ENCODE measurements at regions not wholly inside any gene's neighbourhood (a gene's known extent, or its start where the extent isn't known, plus 50 kb on each side); places are given as distances from the start of the nearest gene placed in this dataset.

DNA sequence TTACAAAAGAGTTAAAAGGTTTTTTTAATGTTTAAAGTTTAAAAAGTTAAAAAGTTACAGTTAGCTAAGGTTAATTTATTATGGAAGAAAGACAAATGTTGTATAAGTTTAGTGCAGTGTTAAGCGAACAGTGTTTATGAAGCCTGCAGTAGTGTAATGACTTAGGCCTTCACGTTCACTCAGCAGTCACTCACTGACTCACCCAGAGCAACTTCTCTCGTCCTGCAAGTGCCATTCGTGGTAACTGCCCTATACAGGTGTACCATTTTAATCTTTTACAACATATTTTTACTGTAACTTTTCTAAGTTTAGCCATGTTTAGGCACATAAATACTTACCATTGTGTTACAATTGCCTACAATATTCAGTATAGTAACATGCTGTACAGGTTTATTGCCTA is 398.2 kb upstream of the NBEA start:
- no peak for DNase-seq (ENCODE audit: low read depth)
- no peak overlapping the region for H3K4me3 ChIP-seq (ENCODE audit: low read depth, low read length)

DNA sequence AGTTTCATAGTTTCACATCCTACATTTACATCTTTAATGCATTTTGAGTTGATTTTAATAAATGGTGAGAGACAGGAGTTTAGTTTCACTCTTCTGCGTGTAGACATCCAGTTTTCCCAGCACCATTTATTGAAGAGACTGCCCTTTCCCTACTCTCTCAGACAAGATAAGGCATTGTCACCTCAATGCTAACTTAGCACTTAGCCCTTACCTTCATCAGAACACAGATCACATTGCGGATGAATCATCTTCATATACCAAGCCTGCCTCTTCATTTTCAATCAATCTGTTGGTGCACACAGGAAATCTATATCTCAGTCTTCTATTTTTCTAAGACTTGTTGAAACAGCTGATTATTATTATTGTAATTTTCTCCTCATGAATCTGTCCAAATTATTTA is 396.6 kb upstream of the NBEA start:
- no peak for DNase-seq (ENCODE audit: low read depth)
- H3K4me3 ChIP-seq (ENCODE audit: low read depth, low read length), result no peak overlapping the region

DNA sequence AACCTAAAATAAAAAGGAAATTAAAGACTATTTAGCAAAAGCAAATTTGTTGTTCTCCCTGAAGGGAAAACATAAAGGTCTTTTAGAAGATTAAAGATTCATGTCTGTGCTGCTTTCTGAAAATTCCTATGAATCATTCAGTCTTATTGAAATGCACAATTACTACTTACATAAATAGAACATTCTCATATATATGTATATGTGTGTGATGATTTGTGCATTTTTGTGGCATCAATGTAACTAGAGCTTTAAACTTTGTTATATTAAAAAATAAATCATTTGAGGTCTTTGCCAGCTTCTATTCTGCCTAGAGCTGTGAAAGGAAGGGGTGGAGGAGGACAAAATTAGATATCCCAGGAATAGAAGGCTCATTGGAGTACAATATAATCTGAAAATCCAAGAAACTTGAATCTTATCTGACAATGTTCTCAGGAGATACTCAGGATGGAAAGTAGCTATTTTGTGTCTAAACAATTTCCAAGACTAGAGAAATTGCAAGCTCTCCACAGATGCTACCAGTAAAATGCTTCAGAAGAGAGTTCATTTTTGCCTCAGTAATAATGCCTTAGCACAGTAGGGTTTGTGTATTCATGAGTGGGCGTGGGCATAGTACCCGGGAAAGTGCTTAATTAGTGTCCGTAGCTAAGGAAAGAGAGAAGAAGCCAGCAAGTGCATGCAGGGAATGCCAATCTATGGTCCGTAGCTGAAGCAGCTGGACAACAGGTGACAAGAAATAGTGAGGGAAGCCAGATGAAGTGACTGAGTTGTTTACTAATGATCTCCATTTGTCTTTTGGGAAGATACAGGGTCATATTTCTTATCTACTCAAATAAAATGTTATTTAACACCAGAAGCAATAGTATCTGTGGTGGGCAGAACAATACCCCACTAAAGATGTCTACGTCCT is 395.5 kb upstream of the NBEA start:
- no peak overlapping the region for H3K4me3 ChIP-seq (ENCODE audit: low read depth, low read length)
- DNase-seq (ENCODE audit: low read depth), result no peak

DNA sequence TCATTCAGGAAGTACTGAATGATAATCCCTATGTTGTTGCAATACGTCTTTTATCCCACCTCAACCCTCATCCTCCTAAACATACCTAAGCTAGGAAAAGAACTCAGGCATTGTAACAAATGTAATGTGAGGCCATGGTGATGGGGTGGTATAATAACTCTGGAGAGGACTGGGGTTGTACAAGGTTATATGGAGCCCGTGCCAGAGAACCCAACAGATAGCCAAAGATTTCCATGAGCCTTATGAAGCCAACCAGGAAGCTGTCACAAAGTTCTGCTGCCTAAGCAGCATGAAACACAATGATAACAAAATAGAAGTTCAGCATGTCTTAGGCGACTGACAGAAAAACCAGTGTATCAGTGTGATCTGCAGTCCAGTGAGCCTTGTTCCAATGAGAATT is 394.1 kb upstream of the NBEA start:
- no peak overlapping the region for H3K4me3 ChIP-seq (ENCODE audit: low read depth, low read length)
- DNase-seq (ENCODE audit: low read depth), result no peak

DNA sequence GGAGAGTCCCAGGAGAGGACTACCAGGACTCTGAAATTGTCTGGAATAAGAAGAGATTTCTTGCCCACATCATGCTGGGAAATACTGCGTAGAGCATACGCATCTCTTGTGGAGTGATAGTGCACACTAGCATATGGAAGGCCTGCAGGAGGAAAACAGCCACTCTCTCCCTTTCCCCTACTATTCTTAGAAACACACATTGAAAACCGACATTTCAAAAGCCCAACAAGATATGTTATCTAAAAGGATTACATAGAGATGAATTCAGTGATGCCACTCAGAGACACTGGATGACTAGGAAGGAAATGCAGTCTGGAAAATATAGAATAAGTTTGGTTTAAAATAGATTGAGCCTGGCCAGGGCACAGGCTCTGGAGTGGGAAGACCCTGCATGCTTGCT is 388.7 kb upstream of the NBEA start:
- no peak overlapping the region for H3K4me3 ChIP-seq (ENCODE audit: low read depth, low read length)
- DNase-seq (ENCODE audit: low read depth), result no peak

DNA sequence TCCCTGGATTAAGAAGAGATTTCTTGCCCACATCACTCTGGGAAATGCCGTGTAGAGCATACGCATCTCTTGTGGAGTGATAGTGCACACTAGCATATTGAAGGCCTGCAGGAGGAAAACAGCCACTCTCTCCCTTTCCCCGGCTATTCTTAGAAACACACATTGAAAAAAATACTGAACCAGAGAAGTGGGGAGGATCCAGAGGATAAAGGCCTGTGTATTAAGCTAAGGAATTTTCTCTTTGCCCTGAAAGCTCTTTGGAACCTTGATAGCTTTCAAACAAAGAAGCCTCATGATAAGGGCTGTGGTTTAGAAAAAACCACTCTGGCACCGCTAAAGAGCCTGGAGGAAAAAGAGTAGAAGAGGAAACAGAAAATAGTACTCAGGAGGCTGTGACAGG is 386.1 kb upstream of the NBEA start:
- no peak overlapping the region for H3K4me3 ChIP-seq (ENCODE audit: low read depth, low read length)
- DNase-seq (ENCODE audit: low read depth), result no peak

DNA sequence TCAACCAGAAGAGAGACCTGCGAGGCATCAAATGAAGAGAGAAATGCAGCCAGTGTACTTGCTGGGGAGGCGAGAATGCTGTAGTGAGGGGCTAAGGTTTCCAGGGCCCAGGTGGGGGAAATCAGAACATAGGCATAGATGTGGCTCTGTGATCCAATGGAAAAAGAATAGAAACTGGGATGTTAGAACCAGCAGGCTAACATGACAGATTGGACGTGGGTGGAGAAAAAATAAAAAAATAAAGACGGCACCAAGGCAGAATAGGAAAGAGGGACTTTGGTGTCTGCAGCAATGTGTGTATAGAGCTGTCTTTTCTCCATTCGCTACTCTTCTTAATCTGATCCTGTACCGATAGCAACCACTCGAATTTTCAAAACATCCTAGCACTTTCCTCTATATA is 381.0 kb upstream of the NBEA start:
- DNase-seq (ENCODE audit: low read depth), result no peak
- no peak overlapping the region for H3K4me3 ChIP-seq (ENCODE audit: low read depth, low read length)

DNA sequence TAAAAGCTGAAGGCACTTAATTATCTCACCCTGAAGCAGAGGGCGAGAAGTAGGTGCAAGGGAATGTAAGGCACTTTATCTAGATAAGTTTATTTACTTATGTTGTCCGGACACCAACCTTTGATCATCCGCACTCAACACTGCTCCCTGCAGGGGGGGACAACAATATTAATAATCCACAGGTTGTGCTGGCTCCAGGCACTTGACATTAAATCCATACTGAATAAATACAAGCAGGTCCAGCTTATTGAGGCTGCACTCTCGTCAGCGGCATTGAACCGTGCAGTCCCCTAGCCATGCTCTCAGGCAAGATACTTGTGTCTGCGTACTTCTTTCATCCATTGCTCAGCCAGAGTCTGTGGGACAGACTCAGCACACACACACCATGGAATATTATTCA is 374.5 kb upstream of the NBEA start:
- no peak for DNase-seq (ENCODE audit: low read depth)
- no peak overlapping the region for H3K4me3 ChIP-seq (ENCODE audit: low read depth, low read length)

DNA sequence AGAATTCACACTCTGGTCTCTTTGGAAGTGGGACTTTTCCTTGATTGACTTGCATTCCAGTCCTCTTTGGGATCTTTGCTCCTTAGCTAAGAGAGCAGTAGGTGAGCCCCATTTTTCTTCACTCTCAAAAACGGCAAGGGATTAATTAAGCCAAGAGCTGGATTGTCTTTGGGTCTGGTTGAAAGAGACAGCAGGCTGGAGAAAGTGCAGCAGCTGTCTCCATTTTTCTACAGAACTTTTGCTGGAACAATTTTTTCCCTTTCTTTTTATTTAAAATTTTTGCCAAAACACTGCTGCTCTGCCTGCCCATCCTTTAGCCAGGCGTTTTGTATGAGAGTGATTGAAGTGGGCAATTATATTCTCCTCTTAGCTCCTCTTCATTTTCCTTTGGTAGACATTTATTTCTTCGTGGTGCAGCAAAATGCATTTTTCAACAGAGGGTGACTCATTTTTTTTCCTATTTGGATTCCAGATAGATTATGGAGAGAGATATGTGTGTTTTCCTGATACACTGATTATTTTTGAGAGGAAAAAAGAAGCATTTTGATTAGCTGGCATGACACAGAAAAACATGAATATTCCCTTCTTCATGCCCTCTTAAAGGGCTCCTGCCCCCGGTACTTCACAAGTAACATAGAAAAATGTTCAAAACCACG is 371.2 kb upstream of the NBEA start:
- H3K4me3 ChIP-seq (ENCODE audit: low read depth, low read length), result no peak overlapping the region
- no peak for DNase-seq (ENCODE audit: low read depth)

DNA sequence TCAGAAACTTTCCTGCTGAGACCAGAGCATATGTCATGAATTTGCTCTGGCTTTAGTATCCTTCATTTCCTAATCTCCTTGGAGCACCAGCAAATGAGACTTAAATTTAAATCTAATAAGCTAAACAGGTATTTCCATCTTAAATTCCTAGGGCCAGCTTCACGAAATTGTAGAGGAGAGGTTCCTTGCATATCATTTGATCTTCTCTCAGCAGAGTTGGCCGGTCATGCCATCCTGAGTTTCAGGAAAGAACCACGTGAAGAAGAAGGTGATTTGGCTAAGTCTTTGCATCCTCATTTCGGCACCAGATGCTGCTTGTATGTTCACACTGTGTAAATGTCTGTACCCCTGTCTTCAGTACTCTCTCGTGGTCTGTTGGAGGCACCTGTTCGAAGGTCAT is 370.4 kb upstream of the NBEA start:
- no peak for DNase-seq (ENCODE audit: low read depth)
- H3K4me3 ChIP-seq (ENCODE audit: low read depth, low read length), result no peak overlapping the region

DNA sequence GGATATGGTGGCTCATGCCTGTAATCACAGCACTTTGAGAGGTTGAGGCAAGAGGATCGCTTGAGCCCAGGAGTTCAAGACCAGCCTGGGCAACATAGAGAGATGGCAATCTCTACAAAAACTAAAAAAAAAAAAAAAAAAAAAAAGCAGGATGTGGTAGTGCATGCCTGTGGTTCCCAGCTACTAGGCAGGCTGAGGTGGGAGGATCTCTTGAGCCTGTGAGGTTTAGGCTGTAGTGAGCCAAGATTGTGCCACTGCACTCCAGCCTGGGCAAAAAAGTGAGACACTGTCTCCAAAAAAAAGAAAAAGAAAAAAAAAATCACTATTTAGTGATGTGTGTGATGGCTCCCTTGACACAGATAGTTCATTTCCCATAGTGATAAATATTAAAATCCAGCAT is 365.0 kb upstream of the NBEA start:
- H3K4me3 ChIP-seq (ENCODE audit: low read depth, low read length), result no peak overlapping the region
- DNase-seq (ENCODE audit: low read depth), result no peak

DNA sequence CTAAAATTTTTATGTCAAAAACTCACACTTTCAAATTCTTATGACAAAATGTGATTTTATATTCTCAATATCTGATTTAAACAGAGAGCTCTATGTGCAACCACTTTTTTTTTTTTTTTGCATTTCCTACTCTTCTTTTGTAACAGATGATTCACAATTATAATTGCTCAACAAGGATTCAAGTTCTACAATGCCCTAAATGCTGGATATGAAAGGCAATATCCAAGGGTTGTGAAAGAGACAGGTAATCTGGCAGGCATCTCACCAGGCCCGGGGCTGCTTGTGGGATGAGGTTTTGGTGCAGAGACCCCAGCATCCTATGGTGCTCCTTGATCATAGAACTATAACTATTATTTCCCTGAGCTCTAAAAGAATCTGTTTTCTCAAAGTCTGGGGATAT is 363.6 kb upstream of the NBEA start:
- H3K4me3 ChIP-seq (ENCODE audit: low read depth, low read length), result no peak overlapping the region
- DNase-seq (ENCODE audit: low read depth), result no peak

DNA sequence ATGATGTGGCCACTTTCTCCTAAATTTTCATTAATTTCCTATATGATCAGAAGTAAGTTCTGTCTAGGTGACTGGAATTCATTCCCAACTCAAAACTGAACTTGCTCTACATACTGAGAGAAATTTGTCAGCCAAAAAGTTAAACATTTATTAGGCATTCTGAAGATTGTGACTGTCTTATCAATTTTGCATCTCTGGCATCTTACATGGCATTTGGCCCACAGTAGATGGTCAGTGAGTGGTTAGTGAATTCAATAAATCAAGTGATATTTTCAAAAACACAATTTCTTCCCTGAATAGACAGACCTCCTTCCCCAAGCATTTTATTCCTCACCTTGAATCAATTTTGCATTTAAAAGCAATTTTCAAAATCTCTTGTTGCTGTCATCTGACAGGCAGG is 363.2 kb upstream of the NBEA start:
- DNase-seq (ENCODE audit: low read depth), result no peak
- H3K4me3 ChIP-seq (ENCODE audit: low read depth, low read length), result no peak overlapping the region

DNA sequence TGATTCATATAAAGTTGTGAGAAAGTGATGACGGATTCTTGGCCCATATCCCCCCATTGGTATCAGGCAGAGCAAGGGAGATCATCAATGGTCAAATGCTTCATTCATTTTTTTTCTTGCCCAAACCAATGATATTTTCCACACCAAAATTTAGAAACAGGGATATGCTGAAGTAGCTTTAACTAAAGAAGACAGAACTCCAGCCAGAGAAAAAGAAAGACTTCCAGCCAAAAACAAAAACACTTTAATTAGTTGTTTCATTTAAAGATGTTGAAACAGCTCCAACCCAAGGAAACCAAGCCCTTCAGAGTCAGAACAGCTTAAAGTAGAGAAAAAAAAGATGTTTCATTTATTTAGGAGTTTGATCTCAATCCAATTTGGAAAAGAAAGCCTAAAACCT is 358.9 kb upstream of the NBEA start:
- DNase-seq (ENCODE audit: low read depth), result no peak
- no peak overlapping the region for H3K4me3 ChIP-seq (ENCODE audit: low read depth, low read length)

DNA sequence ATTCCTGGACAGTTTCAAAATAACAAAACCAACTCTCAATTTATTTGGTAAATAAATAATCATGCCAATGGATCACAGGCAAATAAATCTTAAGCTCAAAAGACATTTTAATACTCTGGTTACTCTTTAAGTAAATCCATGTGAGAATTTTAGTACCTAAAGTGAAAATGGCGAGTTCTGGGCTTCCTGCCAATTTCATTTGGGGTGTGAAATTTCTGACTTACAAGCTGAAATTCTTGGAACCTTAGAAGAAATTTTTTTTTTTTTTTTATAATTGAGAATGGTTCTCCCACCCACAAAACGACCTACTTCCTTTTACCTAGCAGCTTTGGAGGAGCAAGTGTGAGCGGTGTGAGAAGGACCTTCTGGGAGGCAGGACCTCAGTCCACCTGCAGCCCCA is 354.5 kb upstream of the NBEA start:
- DNase-seq (ENCODE audit: low read depth), result no peak
- H3K4me3 ChIP-seq (ENCODE audit: low read depth, low read length), result no peak overlapping the region

DNA sequence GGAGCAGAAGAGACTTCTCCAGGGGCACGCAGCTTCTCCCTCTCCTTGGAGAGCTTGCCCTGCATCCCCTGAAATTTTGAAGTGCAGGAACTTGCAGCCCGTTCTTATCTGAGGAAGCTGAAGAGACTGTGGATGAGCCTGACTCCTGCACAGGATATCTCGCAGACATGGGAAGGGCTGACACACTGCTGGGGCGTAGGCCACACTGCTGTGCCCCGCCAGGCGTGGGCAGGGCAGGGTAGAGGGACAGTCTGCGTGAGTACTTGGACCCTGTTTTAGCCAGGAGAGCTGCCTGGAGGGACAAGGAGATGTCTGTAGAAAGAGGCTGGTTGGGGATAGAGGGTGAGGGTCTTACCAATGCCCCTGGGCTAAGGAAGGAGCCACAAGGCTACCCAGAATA is 353.7 kb upstream of the NBEA start:
- no peak overlapping the region for H3K4me3 ChIP-seq (ENCODE audit: low read depth, low read length)
- no peak for DNase-seq (ENCODE audit: low read depth)

DNA sequence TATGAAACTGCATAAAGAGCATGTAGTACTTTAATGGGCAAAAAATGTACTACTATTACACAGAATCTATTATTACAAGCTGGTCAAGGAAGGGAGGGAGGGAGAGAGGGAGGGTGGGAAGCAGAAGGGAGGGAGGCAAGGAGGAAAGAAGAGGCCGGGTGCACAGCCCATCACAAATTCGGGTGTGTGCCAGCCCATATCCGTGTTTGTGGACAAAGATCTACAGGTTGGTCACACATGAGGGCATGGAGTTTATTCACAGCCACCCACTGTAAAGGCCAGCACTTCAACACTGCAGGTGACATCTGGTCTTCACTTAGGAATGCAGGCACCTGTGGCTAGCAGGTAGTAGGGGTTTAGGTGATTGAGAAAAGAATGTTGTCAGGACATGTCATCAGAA is 352.5 kb upstream of the NBEA start:
- DNase-seq (ENCODE audit: low read depth), result no peak
- no peak overlapping the region for H3K4me3 ChIP-seq (ENCODE audit: low read depth, low read length)

DNA sequence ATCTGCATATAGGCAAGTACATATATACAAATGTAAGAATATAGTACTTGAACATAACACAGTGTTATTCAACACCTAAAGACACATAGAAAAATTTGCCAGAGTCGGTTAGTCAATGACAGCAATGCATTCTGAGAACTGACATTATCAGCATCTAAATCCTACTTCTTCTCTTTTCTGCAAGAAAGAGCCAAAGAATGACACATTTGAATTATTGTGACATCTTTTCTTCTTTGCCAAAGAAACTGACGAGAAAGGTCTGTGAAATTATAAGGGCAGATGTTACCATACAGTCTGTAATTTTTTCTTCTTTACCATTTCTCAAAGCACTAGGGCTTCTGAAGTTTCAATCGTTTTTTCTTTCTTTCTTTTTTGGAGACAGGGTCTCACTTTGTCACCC is 350.9 kb upstream of the NBEA start:
- DNase-seq (ENCODE audit: low read depth), result no peak
- no peak overlapping the region for H3K4me3 ChIP-seq (ENCODE audit: low read depth, low read length)

DNA sequence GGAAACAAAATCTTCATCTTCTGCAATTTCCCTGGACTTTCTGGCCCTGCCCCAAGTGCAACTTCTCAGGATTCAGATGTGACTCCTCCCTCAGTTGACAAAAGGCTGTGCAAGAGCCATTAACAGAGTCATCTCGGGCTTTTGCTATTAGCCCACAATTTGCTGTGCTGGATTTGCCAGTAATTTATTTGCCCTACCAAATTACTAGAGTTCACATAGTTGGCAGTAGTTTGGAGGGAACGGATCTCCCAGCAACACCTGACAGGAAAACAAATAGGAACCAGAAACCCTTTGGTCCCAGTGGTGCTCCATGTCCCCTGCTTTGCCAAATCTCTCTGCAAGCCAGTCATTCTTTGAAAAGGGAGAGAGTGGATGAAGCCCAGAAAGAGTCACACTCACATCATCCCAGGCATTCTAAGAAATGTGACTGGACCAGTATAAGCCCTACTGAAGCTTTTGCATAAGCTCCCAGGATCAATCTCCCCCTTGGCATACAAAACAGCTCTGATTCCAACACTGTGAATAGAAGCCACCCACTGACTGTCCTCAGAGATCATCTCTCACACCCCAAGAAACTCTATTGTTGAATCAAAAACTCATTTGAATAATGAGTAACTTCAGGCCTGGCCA is 350.1 kb upstream of the NBEA start:
- no peak for DNase-seq (ENCODE audit: low read depth)
- H3K4me3 ChIP-seq (ENCODE audit: low read depth, low read length), result no peak overlapping the region

DNA sequence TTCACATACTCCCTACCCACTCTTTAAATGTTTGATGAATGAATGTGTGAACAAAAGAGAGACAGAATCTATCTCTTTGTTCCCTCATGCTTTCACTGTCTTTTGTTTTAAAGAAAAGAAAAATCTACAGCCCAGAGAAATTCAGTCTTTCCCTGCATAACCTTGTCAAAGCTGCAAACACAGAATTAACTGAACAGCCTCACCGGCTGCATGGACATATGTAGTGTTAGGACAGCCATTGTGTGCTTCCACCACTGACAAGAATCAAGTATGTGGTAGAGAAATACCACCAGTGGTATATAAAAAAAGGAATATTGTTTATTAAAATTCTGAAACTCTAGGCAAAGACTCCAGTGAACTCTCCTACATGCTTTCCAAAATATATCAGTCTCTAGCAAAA is 348.4 kb upstream of the NBEA start:
- no peak for DNase-seq (ENCODE audit: low read depth)
- no peak overlapping the region for H3K4me3 ChIP-seq (ENCODE audit: low read depth, low read length)

DNA sequence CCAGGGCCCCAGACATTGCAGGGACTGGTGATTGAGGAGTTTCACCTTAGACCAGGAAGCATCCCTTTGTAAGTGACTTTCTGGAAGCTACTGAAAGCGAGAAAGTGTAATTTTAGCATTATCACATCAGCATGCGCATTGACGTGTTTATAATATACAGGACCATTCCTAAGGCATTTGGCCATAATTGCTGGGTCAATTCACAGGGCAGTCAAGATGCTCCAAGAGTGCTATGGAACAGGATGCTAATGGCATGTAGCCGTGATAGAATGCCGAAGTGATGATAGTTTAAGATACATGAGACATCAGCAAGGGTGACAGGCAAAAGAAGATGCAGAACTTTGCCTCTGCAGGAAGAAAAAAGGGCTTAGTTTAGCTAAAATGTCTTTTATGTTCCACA is 347.6 kb upstream of the NBEA start:
- no peak overlapping the region for H3K4me3 ChIP-seq (ENCODE audit: low read depth, low read length)
- DNase-seq (ENCODE audit: low read depth), result no peak
